Head of caudate nucleus (tissue), 42 donors: ENCODE measurements at regions not wholly inside any gene's neighbourhood (a gene's known extent, or its start where the extent isn't known, plus 50 kb on each side); places are given as distances from the start of the nearest gene placed in this dataset.
A peak's percentile ranks its signal among the peaks of the same experiment; 100 is the strongest.
"Not testable (repeated sequence)": the region's sequence is repeated elsewhere in the genome, so short reads cannot be mapped to it uniquely, and the experiment has no call there.

Experiments
- DNase-seq, 42 donors: peaks; one replicate each; pipeline versions ENCODE4 v3.0.0 to v3.0.0-alpha.2; 2020 to 2021; ENCODE audit warnings: mixed read lengths in 7 of 42
- intact Hi-C: fragments of 100-400 bp; cut with DNase I; formaldehyde crosslinking; loops from one replicate; pipeline ENCODE4 v1.15.0; 2022

DNA sequence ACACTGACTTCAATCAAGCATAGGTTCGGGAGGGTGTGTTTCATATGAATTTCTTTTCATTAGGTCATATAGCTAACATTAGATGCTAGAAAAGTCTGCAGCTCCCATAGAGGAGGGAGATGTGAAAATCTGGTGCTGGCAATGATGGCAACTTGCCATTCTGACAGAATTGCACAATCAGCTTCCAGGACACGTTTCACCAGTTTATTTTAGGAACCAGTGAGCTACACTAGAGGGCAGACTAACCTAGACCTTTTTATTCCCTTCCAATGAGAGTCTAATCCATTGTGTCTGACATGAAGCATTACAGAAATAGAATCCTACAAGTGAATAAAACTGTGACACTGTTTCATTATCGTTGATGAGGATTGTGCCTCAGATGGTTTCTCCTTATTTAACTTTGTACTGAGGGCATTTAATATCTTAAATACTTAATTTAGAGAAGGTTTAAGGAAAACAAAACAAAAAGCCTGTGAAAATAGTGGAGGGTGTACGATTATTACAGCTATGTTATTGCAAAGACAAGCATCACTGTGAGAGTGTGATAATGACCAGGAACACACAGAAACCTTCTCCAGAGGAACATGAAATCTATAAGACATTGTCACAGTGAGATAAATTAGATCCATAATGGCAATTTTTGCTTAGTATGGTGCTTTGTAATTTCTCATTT lies 363.3 kb upstream of the RPS23 start:
- DNase-seq: peak in 41 of 42 donors; percentile 11 to 89 (median 66)
- intact Hi-C loops: loop anchor here (5.0 to 10.0 kb wide), 2 partner anchors 153 to 921 kb away; no protein-coding TSS in a partner anchor

GRCh38 chr5:82640916-82641315 lies 362.8 kb upstream of the RPS23 start:
- intact Hi-C loops: loop anchor here (5.0 to 10.0 kb wide), 2 partner anchors 154 to 921 kb away; no protein-coding TSS in a partner anchor
- peak in 14 of 42 donors; percentile 3 to 59 (median 24) for DNase-seq

DNA sequence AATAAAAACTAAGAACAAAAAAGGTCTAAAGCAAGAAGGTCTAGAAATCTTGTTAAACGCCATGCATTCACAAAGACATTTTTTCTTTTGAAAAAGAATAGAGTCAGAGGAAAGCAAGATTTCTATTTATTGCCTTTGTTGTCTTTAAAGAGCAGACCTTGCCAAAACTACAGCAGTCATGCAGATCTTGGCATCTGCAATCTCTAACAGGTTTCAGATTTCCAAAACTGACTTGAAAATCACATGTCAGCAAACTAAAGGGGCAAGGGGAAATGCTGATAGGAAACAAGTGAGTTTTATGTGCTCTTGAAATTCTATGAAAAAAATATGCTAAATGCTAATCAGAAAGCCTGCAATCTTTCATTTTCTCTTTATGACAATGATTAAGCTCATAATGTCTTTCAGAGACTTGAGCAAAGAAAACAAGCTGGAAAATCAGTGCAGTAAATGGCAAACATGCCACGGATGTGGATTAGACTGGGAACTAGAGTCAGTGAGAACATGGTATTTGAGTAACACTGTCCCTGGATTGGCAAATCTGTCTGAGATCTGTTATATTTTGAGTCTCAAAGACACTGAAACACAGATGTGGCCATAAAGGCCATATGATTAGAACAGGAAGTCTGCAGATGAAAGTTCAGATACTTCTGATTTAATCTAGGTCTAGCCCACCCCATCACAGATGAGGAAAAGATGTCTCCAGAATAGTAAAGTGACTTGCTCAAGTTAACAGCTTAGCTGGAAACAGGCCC lies 361.4 kb upstream of the RPS23 start:
- DNase-seq: no peak
- intact Hi-C loops: loop anchor here (5.0 to 10.0 kb wide), 2 partner anchors 155 to 923 kb away; no protein-coding TSS in a partner anchor

DNA sequence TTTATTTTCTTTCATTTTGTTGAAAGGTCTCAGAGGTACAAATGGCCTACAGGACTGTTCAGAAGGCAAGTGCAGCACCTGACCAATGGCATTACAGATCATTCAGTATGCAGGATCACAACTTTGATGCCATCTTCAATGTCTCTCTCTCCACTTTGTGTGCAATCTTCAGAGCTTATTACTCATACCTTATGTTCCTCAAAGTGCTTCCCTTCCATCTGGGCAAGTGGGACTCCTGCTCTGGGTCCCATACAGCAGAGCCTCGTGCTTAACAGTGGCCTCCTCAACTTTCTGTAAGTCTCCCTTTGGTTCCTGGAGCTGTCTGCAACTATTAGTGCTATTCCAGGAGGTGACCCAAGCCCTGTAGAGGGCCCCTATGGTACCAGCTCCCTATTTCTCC lies 358.4 kb upstream of the RPS23 start:
- intact Hi-C loops: no loop called here
- DNase-seq: no peak

- intact Hi-C loops: no loop called here
- no peak for DNase-seq
Measured at GRCh38 chr5:82635561-82636288, 357.6 kb upstream of the RPS23 start.

DNA sequence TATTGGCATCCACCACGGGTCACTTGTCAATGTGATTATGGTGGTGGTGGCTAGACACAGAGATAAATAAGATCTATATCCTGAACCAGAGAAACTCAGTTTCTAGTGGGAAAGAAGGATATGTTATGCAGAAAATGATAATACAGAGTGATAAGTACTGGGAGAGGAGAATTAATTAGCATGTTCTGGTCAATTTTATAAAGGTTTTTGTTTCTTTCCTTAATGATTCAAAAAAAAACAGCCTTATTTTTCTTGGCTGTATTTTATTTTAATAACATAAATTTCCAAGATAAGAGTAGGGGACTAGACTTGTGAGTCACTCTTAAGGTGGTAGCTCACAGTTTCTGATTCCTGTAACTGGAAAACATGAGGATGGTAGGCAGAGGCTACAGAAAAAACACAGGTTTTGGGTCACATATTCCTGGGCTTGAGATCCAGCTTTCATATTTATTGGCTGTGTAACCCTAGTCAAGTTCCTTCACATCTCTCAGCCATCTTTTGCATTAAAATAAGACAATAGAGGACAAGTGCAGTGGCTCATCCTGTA lies 350.3 kb upstream of the RPS23 start:
- DNase-seq: no peak
- intact Hi-C loops: no loop called here

- DNase-seq, intact Hi-C loops: not testable (repeated sequence)
Measured at GRCh38 chr5:82626905-82627591, 348.9 kb upstream of the RPS23 start.

- intact Hi-C loops, DNase-seq: not testable (repeated sequence)
Measured at GRCh38 chr5:82626012-82626411, 347.9 kb upstream of the RPS23 start.

GRCh38 chr5:82624062-82624461 lies 345.9 kb upstream of the RPS23 start:
- intact Hi-C loops: no loop called here
- DNase-seq: peak in 6 of 42 donors; percentile 7 to 55 (median 12)

- intact Hi-C loops: no loop called here
- DNase-seq: no peak
Measured at GRCh38 chr5:82622711-82623514, 344.8 kb upstream of the RPS23 start.

GRCh38 chr5:82622205-82622604 lies 344.1 kb upstream of the RPS23 start:
- intact Hi-C loops: no loop called here

GRCh38 chr5:82620957-82621600 lies 342.9 kb upstream of the RPS23 start:
- DNase-seq: no peak
- intact Hi-C loops: no loop called here

More at GRCh38 chr5:82622205-82622604, 344.1 kb upstream of the RPS23 start:
- no peak for DNase-seq

DNA sequence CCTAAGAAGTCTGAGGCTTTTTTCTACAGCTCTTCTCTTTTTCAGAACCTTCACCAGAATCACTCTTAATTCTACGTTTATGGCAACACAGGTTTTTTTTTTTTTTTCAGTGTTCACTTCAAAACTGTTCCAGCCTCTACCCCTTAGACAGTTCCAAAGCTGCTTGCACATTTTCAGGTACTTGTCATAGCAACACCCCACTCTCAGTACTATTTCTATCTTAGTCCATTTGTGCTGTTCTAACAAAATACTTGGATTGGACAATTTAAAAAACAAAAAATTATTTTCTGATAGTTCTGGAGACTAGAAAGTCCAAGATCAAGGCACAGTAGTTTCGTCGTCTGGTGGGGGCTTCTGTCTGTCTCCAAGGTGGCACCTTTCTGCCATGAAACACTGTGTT lies 340.9 kb upstream of the RPS23 start:
- intact Hi-C loops: no loop called here
- DNase-seq: no peak

- DNase-seq: no peak
- intact Hi-C loops: no loop called here
Measured at GRCh38 chr5:82614706-82615105, 336.6 kb upstream of the RPS23 start.

DNA sequence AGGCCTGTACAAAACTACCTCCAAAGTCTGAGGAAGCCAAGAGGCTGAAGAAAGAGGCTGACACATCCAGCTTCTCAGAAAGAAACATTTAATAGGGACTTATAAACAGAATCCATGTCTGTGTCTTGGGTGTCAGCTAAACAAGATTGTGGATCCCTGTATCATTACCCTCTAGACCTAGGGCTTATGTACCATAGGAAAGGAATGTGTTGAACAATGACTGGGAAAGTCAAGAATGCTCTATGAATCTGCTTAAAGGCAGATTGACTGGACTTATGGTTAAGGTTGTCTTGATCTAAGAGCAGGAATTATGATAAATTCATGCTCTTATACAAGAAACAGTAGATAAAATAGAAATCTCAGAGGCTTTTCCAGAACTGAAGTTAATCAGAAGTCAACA lies 335.7 kb upstream of the RPS23 start:
- no peak for DNase-seq
- intact Hi-C loops: no loop called here

GRCh38 chr5:82610686-82611085 lies 332.5 kb upstream of the RPS23 start:
- intact Hi-C loops: no loop called here
- DNase-seq: no peak

DNA sequence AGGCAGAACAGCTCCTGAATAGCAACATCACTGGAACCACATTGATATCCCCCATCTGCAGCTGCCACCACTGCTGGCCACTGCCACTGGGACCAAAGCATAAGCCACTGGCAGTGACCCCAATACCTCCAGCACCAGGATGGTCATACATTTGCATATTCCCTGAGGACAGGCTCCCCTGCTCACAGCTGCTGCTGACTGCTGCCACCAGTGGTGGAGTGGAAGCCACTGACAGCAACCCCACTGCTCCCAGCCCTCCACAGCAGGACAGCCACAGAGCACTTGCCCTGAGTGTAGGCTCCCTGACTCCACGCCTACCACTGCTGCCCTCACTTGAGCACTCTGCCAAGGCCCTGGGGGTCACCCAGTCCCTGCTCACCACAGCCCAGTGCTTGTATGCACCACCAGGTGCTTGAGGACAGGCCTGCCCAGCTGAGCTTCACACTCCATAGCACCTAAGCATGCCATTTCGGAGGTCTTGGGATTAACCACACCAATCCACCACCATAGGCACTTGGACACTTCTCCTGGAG lies 327.4 kb upstream of the RPS23 start:
- DNase-seq: no peak
- intact Hi-C loops: no loop called here
